ENCODE measurements at regions not wholly inside any gene's neighbourhood (a gene's known extent, or its start where the extent isn't known, plus 50 kb on each side); places are given as distances from the start of the nearest gene placed in this dataset.

- H3K9me3 Mint-ChIP-seq (ENCODE audit: unreplicated experiment), result no peaks in the 10 kb centered on the region
- BruUV-seq (replicated peaks), result no TSS peak
Measured at GRCh38 chr3:13947912-13948311, 68.0 kb upstream of the WNT7A start.

DNA sequence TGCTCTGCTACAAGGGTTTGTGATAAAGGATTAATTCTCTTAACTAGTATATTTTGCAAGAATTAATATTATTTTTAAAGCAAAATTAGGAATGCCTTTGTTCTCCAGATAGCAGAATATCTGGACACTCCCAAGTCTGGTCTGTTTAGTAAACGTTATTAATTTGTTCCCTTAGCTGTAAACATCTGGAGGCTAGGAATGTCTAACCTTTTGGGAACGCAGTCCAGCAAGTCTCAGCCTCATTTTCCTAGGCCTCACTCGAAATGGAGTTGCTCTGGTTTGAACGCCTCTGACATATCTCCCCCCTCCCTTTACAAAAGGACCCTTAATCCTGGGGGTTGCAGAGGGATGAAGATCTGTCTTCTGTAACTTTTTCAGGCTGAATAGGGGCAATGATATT lies 59.3 kb upstream of the WNT7A start:
- Mint-ChIP-seq H3K4me3 (ENCODE audit: unreplicated experiment) (no peak overlapping the region), H3K36me3 (ENCODE audit: insufficient read depth, unreplicated experiment) (no peaks in the 10 kb centered on the region), H3K4me1 (ENCODE audit: insufficient read depth, unreplicated experiment) (no peaks in the 10 kb centered on the region), H3K27me3 (ENCODE audit: insufficient read depth, unreplicated experiment) (no peaks in the 10 kb centered on the region), H3K27ac (ENCODE audit: low read depth, unreplicated experiment) (no peak overlapping the region), H3K9me3 (ENCODE audit: unreplicated experiment) (peaks cover 21% of the 10 kb centered on the region)
- no peak for DNase-seq (ENCODE audit: unreplicated experiment)
- intact Hi-C loops (cut with micrococcal nuclease), result no loop called here
- TF ChIP-seq, protein P1, sequence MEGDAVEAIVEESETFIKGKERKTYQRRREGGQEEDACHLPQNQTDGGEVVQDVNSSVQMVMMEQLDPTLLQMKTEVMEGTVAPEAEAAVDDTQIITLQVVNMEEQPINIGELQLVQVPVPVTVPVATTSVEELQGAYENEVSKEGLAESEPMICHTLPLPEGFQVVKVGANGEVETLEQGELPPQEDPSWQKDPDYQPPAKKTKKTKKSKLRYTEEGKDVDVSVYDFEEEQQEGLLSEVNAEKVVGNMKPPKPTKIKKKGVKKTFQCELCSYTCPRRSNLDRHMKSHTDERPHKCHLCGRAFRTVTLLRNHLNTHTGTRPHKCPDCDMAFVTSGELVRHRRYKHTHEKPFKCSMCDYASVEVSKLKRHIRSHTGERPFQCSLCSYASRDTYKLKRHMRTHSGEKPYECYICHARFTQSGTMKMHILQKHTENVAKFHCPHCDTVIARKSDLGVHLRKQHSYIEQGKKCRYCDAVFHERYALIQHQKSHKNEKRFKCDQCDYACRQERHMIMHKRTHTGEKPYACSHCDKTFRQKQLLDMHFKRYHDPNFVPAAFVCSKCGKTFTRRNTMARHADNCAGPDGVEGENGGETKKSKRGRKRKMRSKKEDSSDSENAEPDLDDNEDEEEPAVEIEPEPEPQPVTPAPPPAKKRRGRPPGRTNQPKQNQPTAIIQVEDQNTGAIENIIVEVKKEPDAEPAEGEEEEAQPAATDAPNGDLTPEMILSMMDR (IDR thresholded peaks at IDR 0.05; ENCODE audit: unreplicated experiment), result no peak
- ChIA-PET CTCF (interaction anchor here (0.7 kb wide), 1 partner anchor 9 kb away, joined by 5 read pairs; no protein-coding TSS in a partner anchor), POLR2A (no interaction called here)
- no TSS peak for BruUV-seq (replicated peaks)

More at GRCh38 chr3:13947912-13948311, 68.0 kb upstream of the WNT7A start:
- no peak overlapping the region for H3K4me3 Mint-ChIP-seq (ENCODE audit: unreplicated experiment)
- POLR2A ChIA-PET, result no interaction called here
- no peaks in the 10 kb centered on the region for H3K36me3 Mint-ChIP-seq (ENCODE audit: insufficient read depth, unreplicated experiment)
- TF ChIP-seq, protein P1 (IDR thresholded peaks at IDR 0.05; ENCODE audit: unreplicated experiment), result no peak
- H3K27me3 Mint-ChIP-seq (ENCODE audit: insufficient read depth, unreplicated experiment), result no peaks in the 10 kb centered on the region
- DNase-seq (ENCODE audit: unreplicated experiment), result no peak
- CTCF ChIA-PET, result interaction anchor here (0.7 kb wide), 1 partner anchor 1388 kb away, joined by 4 read pairs; no protein-coding TSS in a partner anchor
- H3K4me1 Mint-ChIP-seq (ENCODE audit: insufficient read depth, unreplicated experiment), result no peaks in the 10 kb centered on the region
- no peak overlapping the region for H3K27ac Mint-ChIP-seq (ENCODE audit: low read depth, unreplicated experiment)
- intact Hi-C loops (cut with micrococcal nuclease), result no loop called here

- intact Hi-C loops (cut with micrococcal nuclease), result no loop called here
- H3K4me3 Mint-ChIP-seq (ENCODE audit: unreplicated experiment), result no peak overlapping the region
- BruUV-seq (replicated peaks), result no TSS peak
- no peak for DNase-seq (ENCODE audit: unreplicated experiment)
- H3K4me1 Mint-ChIP-seq (ENCODE audit: insufficient read depth, unreplicated experiment), result no peaks in the 10 kb centered on the region
- H3K36me3 Mint-ChIP-seq (ENCODE audit: insufficient read depth, unreplicated experiment), result no peaks in the 10 kb centered on the region
- H3K9me3 Mint-ChIP-seq (ENCODE audit: unreplicated experiment), result peaks cover 22% of the 10 kb centered on the region
- TF ChIP-seq, protein P1 (IDR thresholded peaks at IDR 0.05; ENCODE audit: unreplicated experiment), result no peak
- ChIA-PET POLR2A (interaction anchor here (1.4 kb wide), 1 partner anchor 186 kb away, joined by 3 read pairs; no protein-coding TSS in a partner anchor), CTCF (no interaction called here)
- H3K27ac Mint-ChIP-seq (ENCODE audit: low read depth, unreplicated experiment), result no peak overlapping the region
- H3K27me3 Mint-ChIP-seq (ENCODE audit: insufficient read depth, unreplicated experiment), result no peaks in the 10 kb centered on the region
Measured at GRCh38 chr3:13937131-13937530, 57.3 kb upstream of the WNT7A start.

- ChIA-PET POLR2A (no interaction called here), CTCF (no interaction called here)
- no peak overlapping the region for H3K4me3 Mint-ChIP-seq (ENCODE audit: unreplicated experiment)
- no TSS peak for BruUV-seq (replicated peaks)
- H3K27me3 Mint-ChIP-seq (ENCODE audit: insufficient read depth, unreplicated experiment), result no peaks in the 10 kb centered on the region
- TF ChIP-seq, protein P1 (IDR thresholded peaks at IDR 0.05; ENCODE audit: unreplicated experiment), result no peak
- H3K4me1 Mint-ChIP-seq (ENCODE audit: insufficient read depth, unreplicated experiment), result no peaks in the 10 kb centered on the region
- no peak for DNase-seq (ENCODE audit: unreplicated experiment)
- no peaks in the 10 kb centered on the region for H3K36me3 Mint-ChIP-seq (ENCODE audit: insufficient read depth, unreplicated experiment)
- intact Hi-C loops (cut with micrococcal nuclease), result no loop called here
- peaks cover 35% of the 10 kb centered on the region for H3K9me3 Mint-ChIP-seq (ENCODE audit: unreplicated experiment)
- no peak overlapping the region for H3K27ac Mint-ChIP-seq (ENCODE audit: low read depth, unreplicated experiment)
Measured at GRCh38 chr3:13935494-13936094, 55.7 kb upstream of the WNT7A start.
